ENCODE measurements at regions not wholly inside any gene's neighbourhood (a gene's known extent, or its start where the extent isn't known, plus 50 kb on each side); places are given as distances from the start of the nearest gene placed in this dataset.

- Histone ChIP-seq H3K36me3 (no peaks in the 10 kb centered on the region), H3K9me3 (no peaks in the 10 kb centered on the region), H3K4me3 (no peak overlapping the region), H3K27ac (no peak overlapping the region), H3K27me3 (no peaks in the 10 kb centered on the region), H3K4me1 (no peaks in the 10 kb centered on the region)
- DNase-seq (ENCODE audit: low spot score in 2 of 2), result no peak
- TF ChIP-seq POLR2AphosphoS5 (IDR thresholded peaks at IDR 0.05), result no peak
- no peak for TF ChIP-seq EP300 (IDR thresholded peaks at IDR 0.05)
- no peak for TF ChIP-seq CTCF (IDR thresholded peaks at IDR 0.05)
- TF ChIP-seq POLR2A (IDR thresholded peaks at IDR 0.05), result no peak
- WGBS, result 88% methylated on average over 3 of the region's 3 CpGs
Observed at GRCh38 chr6:23091795-23092194, 522.4 kb downstream of the HDGFL1 start.

GRCh38 chr6:23096876-23097275, 527.5 kb downstream of the HDGFL1 start:
- no peaks in the 10 kb centered on the region for H3K27me3 ChIP-seq
- DNase-seq (ENCODE audit: low spot score in 2 of 2), result no peak
- H3K4me3 ChIP-seq, result no peak overlapping the region
- WGBS, result 74% methylated on average over 1 of the region's 1 CpG
- no peak overlapping the region for H3K27ac ChIP-seq
- no peak for TF ChIP-seq CTCF (IDR thresholded peaks at IDR 0.05)
- no peaks in the 10 kb centered on the region for H3K4me1 ChIP-seq
- H3K9me3 ChIP-seq, result no peaks in the 10 kb centered on the region
- H3K36me3 ChIP-seq, result no peaks in the 10 kb centered on the region

GRCh38 chr6:23097566-23097965, 528.2 kb downstream of the HDGFL1 start:
- H3K27me3 ChIP-seq, result no peaks in the 10 kb centered on the region
- no peaks in the 10 kb centered on the region for H3K36me3 ChIP-seq
- no peaks in the 10 kb centered on the region for H3K9me3 ChIP-seq
- H3K4me3 ChIP-seq, result no peak overlapping the region
- 66% methylated on average over 2 of the region's 2 CpGs for WGBS
- H3K4me1 ChIP-seq, result no peaks in the 10 kb centered on the region
- H3K27ac ChIP-seq, result no peak overlapping the region
- no peak for DNase-seq (ENCODE audit: low spot score in 2 of 2)
- no peak for TF ChIP-seq EP300 (IDR thresholded peaks at IDR 0.05)
- no peak for TF ChIP-seq POLR2AphosphoS5 (IDR thresholded peaks at IDR 0.05)
- TF ChIP-seq POLR2A (IDR thresholded peaks at IDR 0.05), result no peak
- no peak for TF ChIP-seq CTCF (IDR thresholded peaks at IDR 0.05)

GRCh38 chr6:23106951-23107350, 537.6 kb downstream of the HDGFL1 start:
- WGBS, result 73% methylated on average over 2 of the region's 2 CpGs
- H3K27me3 ChIP-seq, result no peaks in the 10 kb centered on the region
- no peaks in the 10 kb centered on the region for H3K4me1 ChIP-seq
- no peak for DNase-seq (ENCODE audit: low spot score in 2 of 2)
- H3K4me3 ChIP-seq, result no peak overlapping the region
- TF ChIP-seq CTCF (IDR thresholded peaks at IDR 0.05), result no peak
- no peaks in the 10 kb centered on the region for H3K9me3 ChIP-seq
- no peaks in the 10 kb centered on the region for H3K36me3 ChIP-seq
- H3K27ac ChIP-seq, result no peak overlapping the region

- H3K36me3 ChIP-seq, result no peaks in the 10 kb centered on the region
- H3K9me3 ChIP-seq, result peaks cover 6% of the 10 kb centered on the region
- 84% methylated on average over 1 of the region's 1 CpG for WGBS
- no peak overlapping the region for H3K4me3 ChIP-seq
- H3K27me3 ChIP-seq, result no peaks in the 10 kb centered on the region
- TF ChIP-seq POLR2A (IDR thresholded peaks at IDR 0.05) (no peak), POLR2AphosphoS5 (IDR thresholded peaks at IDR 0.05) (no peak), EP300 (IDR thresholded peaks at IDR 0.05) (no peak), CTCF (IDR thresholded peaks at IDR 0.05) (no peak)
- no peak overlapping the region for H3K27ac ChIP-seq
- no peaks in the 10 kb centered on the region for H3K4me1 ChIP-seq
- DNase-seq (ENCODE audit: low spot score in 2 of 2), result no peak
Observed at GRCh38 chr6:23111984-23112383, 542.6 kb downstream of the HDGFL1 start.
